GM12878 (cell line): ENCODE measurements at regions not wholly inside any gene's neighbourhood (a gene's known extent, or its start where the extent isn't known, plus 50 kb on each side); places are given as distances from the start of the nearest gene placed in this dataset.

Source experiments
- ATAC-seq: fragments of 200-7000 bp; cut with Tn5 transposase; 3 replicates; pipeline ENCODE4 v1.9.1; 2020; ENCODE audit warnings: mild to moderate bottlenecking, moderate library complexity
- BruUV-seq: library from RNA; stranded (reverse); fragments of 400-500 nt; replicated peaks from 2 replicates; lab custom pipeline; 2021; lab: Mats Ljungman, UMichigan
- CTCF ChIA-PET: fragments of 300-600 bp; sonication (Branson Sonifier 250); formaldehyde crosslinking; extraction: SDS; loops from one replicate; lab custom pipeline; 2021; ENCODE audit warnings: inconsistent platforms; lab: Yijun Ruan, JAX
- POLR2A ChIA-PET: fragments of 350-600 bp; formaldehyde crosslinking; extraction: SDS; loops from one replicate; lab custom pipeline; 2021; ENCODE audit warnings: inconsistent platforms; lab: Charles Lee
- RAD21 ChIA-PET: fragments of 300-600 bp; sonication (Branson Sonifier 250); formaldehyde crosslinking; loops from one replicate; lab custom pipeline; 2023; ENCODE audit warnings: antibody characterized with exemption; ENCODE audit not compliant: unreplicated experiment; lab: Charles Lee
- SMC1A ChIA-PET: fragments of 300-600 bp; sonication (Branson Sonifier 250); formaldehyde crosslinking; loops from one replicate; lab custom pipeline; 2023; ENCODE audit not compliant: unreplicated experiment, uncharacterized antibody; lab: Charles Lee
- DNase-seq: peaks from one replicate; pipeline ENCODE4 v3.0.0-alpha.2; 2011; ENCODE audit warnings: low read depth, low spot score
- FAIRE-seq: peaks from 3 replicates; lab custom pipeline; 2011; peaks lifted over from hg19 to GRCh38; lab: Jason Lieb, UNC
- H2AFZ ChIP-seq: 2 replicates; pipeline ENCODE4 v1.6.0; 2011; ENCODE audit warnings: low read depth, low read length, control low read depth; ENCODE audit not compliant: control insufficient read depth
- H3K27ac ChIP-seq: 2 replicates; pipeline ENCODE4 v1.5.1; 2011; ENCODE audit warnings: control low read depth; ENCODE audit not compliant: control insufficient read depth, insufficient read depth
- H3K27me3 ChIP-seq, 2 experiments: replicated peaks in 1 of 2; 2 replicates each; pipeline versions ENCODE4 v1.6.0 to v1.6.1; 2011; ENCODE audit warnings: low read length in 1 of 2; ENCODE audit not compliant: control insufficient read depth in 2 of 2, insufficient read depth in 2 of 2
- H3K36me3 ChIP-seq, 2 experiments: 2 replicates each; pipeline ENCODE4 v1.5.1; 2011; ENCODE audit warnings: low read length in 1 of 2; ENCODE audit not compliant: control insufficient read depth in 2 of 2, insufficient read depth in 2 of 2
- H3K4me1 ChIP-seq: 2 replicates; pipeline ENCODE4 v1.6.1; 2011; ENCODE audit warnings: mild to moderate bottlenecking, low read length, moderate library complexity, mixed read lengths; ENCODE audit not compliant: control insufficient read depth, insufficient read depth
- H3K4me2 ChIP-seq: 2 replicates; pipeline ENCODE4 v1.6.0; 2011; ENCODE audit warnings: control low read depth; ENCODE audit not compliant: control insufficient read depth, insufficient read depth
- H3K4me3 ChIP-seq: fragments of 200-600 bp; sonication (generic); 2 replicates; pipeline ENCODE4 v1.5.1; 2016
- H3K79me2 ChIP-seq: 2 replicates; pipeline ENCODE4 v1.6.0; 2011; ENCODE audit warnings: low read length; ENCODE audit not compliant: control insufficient read depth, insufficient read depth
- H3K9ac ChIP-seq: 2 replicates; pipeline ENCODE4 v1.8.0; 2011; ENCODE audit warnings: low read length, control low read depth, mixed read lengths; ENCODE audit not compliant: control insufficient read depth, insufficient read depth
- H3K9me3 ChIP-seq: replicated peaks from 3 replicates; pipeline ENCODE4 v1.5.1; 2011; ENCODE audit warnings: mild to moderate bottlenecking, low read length; ENCODE audit not compliant: control insufficient read depth, insufficient read depth
- H4K20me1 ChIP-seq: 2 replicates; pipeline ENCODE4 v1.6.0; 2011; ENCODE audit not compliant: control insufficient read depth, insufficient read depth
- ASH2L ChIP-seq: fragments of 300-600, 200-600 bp; sonication (generic); IDR thresholded peaks from 2 replicates; pipeline ENCODE4 v1.6.1; 2017; ENCODE audit warnings: low read depth, mild to moderate bottlenecking, borderline replicate concordance
- ATF7 ChIP-seq: fragments of 450-650 bp; IDR thresholded peaks from 2 replicates; pipeline ENCODE4 v1.6.1; 2016; ENCODE audit warnings: low read depth, mild to moderate bottlenecking
- FOXM1 ChIP-seq: IDR thresholded peaks from 2 replicates; pipeline ENCODE4 v1.6.1; 2012; ENCODE audit warnings: low read depth, mild to moderate bottlenecking, inconsistent platforms, low read length, moderate library complexity
- HCFC1 ChIP-seq: fragments of 150-350 bp; IDR thresholded peaks from 2 replicates; pipeline ENCODE4 v1.6.1; 2014; ENCODE audit warnings: low read length
- JUND ChIP-seq: IDR thresholded peaks from 2 replicates; pipeline ENCODE4 v1.6.1; 2012; ENCODE audit warnings: low read depth, mild to moderate bottlenecking, low read length, improper control_type of control experiment, moderate library complexity
- LARP7 ChIP-seq: fragments of 450-650 bp; IDR thresholded peaks from 2 replicates; pipeline ENCODE4 v1.6.1; 2017; ENCODE audit warnings: mild to moderate bottlenecking
- MEF2B ChIP-seq: fragments of 450-650 bp; IDR thresholded peaks from 2 replicates; pipeline ENCODE4 v1.6.1; 2018; ENCODE audit warnings: mild to moderate bottlenecking, moderate library complexity; ENCODE audit not compliant: partially characterized antibody, poor library complexity, severe bottlenecking
- NFIC ChIP-seq: IDR thresholded peaks from 2 replicates; pipeline ENCODE4 v1.6.1; 2012; ENCODE audit warnings: low read depth, mild to moderate bottlenecking, inconsistent platforms, low read length, moderate library complexity
- NR2C2 ChIP-seq: IDR thresholded peaks from 2 replicates; pipeline ENCODE4 v1.6.1; 2011; ENCODE audit warnings: borderline replicate concordance, low read depth; ENCODE audit not compliant: control insufficient read depth, insufficient read length
- PAX5 ChIP-seq: IDR thresholded peaks from 2 replicates; pipeline ENCODE4 v1.6.1; 2011; ENCODE audit warnings: low read depth, low read length, borderline replicate concordance
- RBBP5 ChIP-seq: fragments of 200-600 bp; sonication (generic); conservative IDR thresholded peaks from 2 replicates; pipeline ENCODE4 v1.6.1; 2016
- RFX5 ChIP-seq: IDR thresholded peaks from 2 replicates; pipeline ENCODE4 v1.6.1; 2011; ENCODE audit warnings: low read depth, low read length, improper control_type of control experiment
- SMAD5 ChIP-seq: IDR thresholded peaks from 2 replicates; pipeline ENCODE4 v1.6.1; 2016; ENCODE audit warnings: antibody characterized with exemption, low read depth
- SMARCA5 ChIP-seq: fragments of 450-650 bp; IDR thresholded peaks from 2 replicates; pipeline ENCODE4 v1.6.1; 2017; ENCODE audit warnings: mild to moderate bottlenecking
- SP1 ChIP-seq: IDR thresholded peaks from one replicate; pipeline ENCODE4 v1.6.1; 2011; ENCODE audit warnings: low read depth, low read length
- SPI1 ChIP-seq: IDR thresholded peaks from 2 replicates; pipeline ENCODE4 v1.6.1; 2011; ENCODE audit warnings: low read depth, mild to moderate bottlenecking, low read length, moderate library complexity, borderline replicate concordance; ENCODE audit not compliant: insufficient read depth
- STAT3 ChIP-seq: IDR thresholded peaks from 2 replicates; pipeline ENCODE4 v1.6.1; 2011; ENCODE audit warnings: low read depth, low read length, improper control_type of control experiment
- SUPT20H ChIP-seq: IDR thresholded peaks from 2 replicates; pipeline ENCODE4 v1.6.1; 2011; ENCODE audit warnings: low read depth, mild to moderate bottlenecking, low read length, moderate library complexity, borderline replicate concordance; ENCODE audit not compliant: control insufficient read depth
- TARDBP ChIP-seq: IDR thresholded peaks from 2 replicates; pipeline ENCODE4 v1.6.1; 2016; ENCODE audit warnings: borderline replicate concordance
- TCF7 ChIP-seq: IDR thresholded peaks from 2 replicates; pipeline ENCODE4 v1.6.1; 2014; ENCODE audit warnings: antibody characterized with exemption, borderline replicate concordance
- ZNF217 ChIP-seq: fragments of 450-650 bp; IDR thresholded peaks from 2 replicates; pipeline ENCODE4 v1.6.1; 2017; ENCODE audit warnings: antibody characterized with exemption, mild to moderate bottlenecking
- ZNF24 ChIP-seq: fragments of 450-650 bp; IDR thresholded peaks from 2 replicates; pipeline ENCODE4 v1.6.1; 2017; ENCODE audit warnings: antibody characterized with exemption, mild to moderate bottlenecking
- ZZZ3 ChIP-seq: IDR thresholded peaks from 2 replicates; pipeline ENCODE4 v1.6.1; 2011; ENCODE audit warnings: low read depth; ENCODE audit not compliant: control insufficient read depth, insufficient read length
- WGBS: methylation state at CpG from one replicate; pipeline ENCODE4 v1.1.6; 2016; ENCODE audit warnings: low lambda C conversion rate; ENCODE audit not compliant: insufficient replicate concordance, insufficient coverage; ENCODE audit errors: missing lambda C conversion rate; 5-methylcytosine and 5-hydroxymethylcytosine counted together
- in situ Hi-C: fragments of 300-500 bp; cut with MboI; formaldehyde crosslinking; loops from 9 replicates; pipeline ENCODE4 v1.14.3; 2018; ENCODE audit warnings: mixed read lengths
- intact Hi-C: fragments of 100-400 bp; cut with micrococcal nuclease; formaldehyde crosslinking; loops from one replicate; pipeline ENCODE4 v1.14.2; 2022; ENCODE audit not compliant: unreplicated experiment
- TF ChIP-seq, protein P1 (sequence below): IDR thresholded peaks from 2 replicates; pipeline ENCODE4 v1.6.1; 2012; ENCODE audit warnings: low read depth, low read length, improper control_type of control experiment

DNA sequence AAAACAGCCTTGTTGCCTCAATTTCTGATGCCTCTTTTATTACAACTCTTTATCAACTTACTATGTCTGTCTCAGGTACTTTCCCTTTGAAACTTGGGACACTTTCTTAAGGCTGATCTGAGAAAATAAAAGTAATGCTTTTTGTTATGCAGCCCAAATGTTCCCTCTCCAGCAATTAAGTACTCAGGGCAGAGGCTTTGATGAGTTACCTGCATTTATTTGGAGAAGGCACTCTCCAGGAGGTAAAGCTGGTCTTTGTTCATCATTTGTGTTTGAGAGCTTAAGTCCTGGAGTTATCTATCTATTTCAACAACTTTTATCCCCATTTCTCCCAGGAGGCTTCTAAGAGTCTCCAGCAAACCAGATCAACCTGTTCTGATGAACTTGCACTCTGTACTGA, 259.2 kb downstream of the ASXL3 start (continued):
- no peak for TF ChIP-seq ZZZ3
- TF ChIP-seq ZNF24, result no peak
- TF ChIP-seq SP1, result no peak
- no peak for TF ChIP-seq ZNF217

DNA sequence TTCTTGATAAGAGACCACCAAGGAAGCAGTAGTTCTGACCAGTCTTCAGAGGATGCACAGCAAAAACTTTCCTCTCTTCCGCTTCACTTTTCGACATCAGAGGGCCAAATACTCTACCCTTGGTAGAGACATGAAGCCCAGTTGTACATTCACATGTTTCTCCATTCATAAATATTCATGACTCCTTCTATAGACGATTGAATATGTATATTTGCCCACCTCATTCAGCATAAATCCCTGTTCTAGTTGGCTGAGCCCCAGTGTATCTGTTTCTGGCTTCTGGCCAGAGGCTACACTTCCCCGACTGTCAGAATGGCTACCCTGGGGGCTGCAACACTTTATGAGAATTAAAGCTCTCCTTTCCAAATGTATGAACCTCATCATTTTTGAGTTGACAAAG, 258.5 kb downstream of the ASXL3 start:
- in situ Hi-C loops (loop anchor here (10.0 to 25.0 kb wide), 2 partner anchors 488 to 951 kb away; no protein-coding TSS in a partner anchor), intact Hi-C loops (loop anchor here (5.0 kb wide), 1 partner anchor 951 kb away; no protein-coding TSS in a partner anchor)
- Histone ChIP-seq H3K4me2 (no peak overlapping the region), H4K20me1 (no peaks in the 10 kb centered on the region), H3K9ac (no peak overlapping the region), H3K27me3 (no peaks in the 10 kb centered on the region), H3K79me2 (no peaks in the 10 kb centered on the region), H3K9me3 (no peaks in the 10 kb centered on the region), H3K27ac (no peak overlapping the region), H3K4me1 (no peaks in the 10 kb centered on the region), H3K36me3 (no peaks in the 10 kb centered on the region), H2AFZ (no peak overlapping the region), H3K4me3 (no peak overlapping the region)
- CTCF ChIA-PET, result interaction anchor here (0.7 to 6.0 kb wide), 3 partner anchors 286 to 1085 kb away, joined by 3 to 79 read pairs (median 12); no protein-coding TSS in a partner anchor
- TF ChIP-seq, protein P1, sequence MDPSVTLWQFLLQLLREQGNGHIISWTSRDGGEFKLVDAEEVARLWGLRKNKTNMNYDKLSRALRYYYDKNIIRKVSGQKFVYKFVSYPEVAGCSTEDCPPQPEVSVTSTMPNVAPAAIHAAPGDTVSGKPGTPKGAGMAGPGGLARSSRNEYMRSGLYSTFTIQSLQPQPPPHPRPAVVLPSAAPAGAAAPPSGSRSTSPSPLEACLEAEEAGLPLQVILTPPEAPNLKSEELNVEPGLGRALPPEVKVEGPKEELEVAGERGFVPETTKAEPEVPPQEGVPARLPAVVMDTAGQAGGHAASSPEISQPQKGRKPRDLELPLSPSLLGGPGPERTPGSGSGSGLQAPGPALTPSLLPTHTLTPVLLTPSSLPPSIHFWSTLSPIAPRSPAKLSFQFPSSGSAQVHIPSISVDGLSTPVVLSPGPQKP, result no peak
- no peak for TF ChIP-seq LARP7
- TF ChIP-seq SMARCA5, result no peak
- TF ChIP-seq FOXM1, result no peak
- TF ChIP-seq RBBP5, result no peak
- no peak for TF ChIP-seq RFX5
- no peak for TF ChIP-seq MEF2B
- no peak for TF ChIP-seq SUPT20H
- no peak for TF ChIP-seq NR2C2
- no peak for TF ChIP-seq TARDBP
- TF ChIP-seq HCFC1, result no peak
- TF ChIP-seq STAT3, result no peak
- no peak for TF ChIP-seq NFIC
- TF ChIP-seq SMAD5, result no peak
- no peak for TF ChIP-seq JUND
- TF ChIP-seq ASH2L, result no peak
- no peak for TF ChIP-seq SPI1
- TF ChIP-seq TCF7, result no peak
- no peak for TF ChIP-seq ATF7
- TF ChIP-seq PAX5, result no peak
- 46% methylated on average over 4 of the region's 4 CpGs for WGBS
- SMC1A ChIA-PET, result interaction anchor here (7.1 kb wide), 1 partner anchor 485 kb away, joined by 67 read pairs; no protein-coding TSS in a partner anchor
- ATAC-seq (no peak), FAIRE-seq (no peak), DNase-seq (no peak)
- BruUV-seq, result no TSS peak
- POLR2A ChIA-PET, result no interaction called here
- RAD21 ChIA-PET, result interaction anchor here (1.4 to 6.9 kb wide), 3 partner anchors 284 to 486 kb away, joined by 3 to 76 read pairs (median 74); no protein-coding TSS in a partner anchor
